AG04449 (cell line): ENCODE measurements at regions not wholly inside any gene's neighbourhood (a gene's known extent, or its start where the extent isn't known, plus 50 kb on each side); places are given as distances from the start of the nearest gene placed in this dataset.
"Not testable (repeated sequence)": the region's sequence is repeated elsewhere in the genome, so short reads cannot be mapped to it uniquely, and the experiment has no call there.

Source experiments
- CTCF ChIA-PET: fragments of 350-600 bp; formaldehyde crosslinking; extraction: SDS; loops from one replicate; lab custom pipeline; 2021; ENCODE audit warnings: antibody characterized with exemption; lab: Yijun Ruan, JAX
- POLR2A ChIA-PET: fragments of 400-600, 350-600 bp; formaldehyde crosslinking; extraction: SDS; loops from one replicate; lab custom pipeline; 2020; ENCODE audit warnings: antibody characterized with exemption, inconsistent platforms; lab: Yijun Ruan, JAX
- DNase-seq: peaks from one replicate; pipeline ENCODE4 v3.0.0-alpha.2; 2010; ENCODE audit warnings: low read depth, low spot score
- H3K4me3 ChIP-seq: 2 replicates; pipeline ENCODE4 v1.5.1; 2011; ENCODE audit warnings: low read depth, mild to moderate bottlenecking, control low read depth, low read length
- TF ChIP-seq, protein P1 (sequence below): IDR thresholded peaks from one replicate; pipeline ENCODE4 v1.5.1; 2011; ENCODE audit warnings: mild to moderate bottlenecking, moderate library complexity, low read length, control low read depth, inconsistent platforms; ENCODE audit not compliant: insufficient read depth; ENCODE audit errors: missing control alignments

DNA sequence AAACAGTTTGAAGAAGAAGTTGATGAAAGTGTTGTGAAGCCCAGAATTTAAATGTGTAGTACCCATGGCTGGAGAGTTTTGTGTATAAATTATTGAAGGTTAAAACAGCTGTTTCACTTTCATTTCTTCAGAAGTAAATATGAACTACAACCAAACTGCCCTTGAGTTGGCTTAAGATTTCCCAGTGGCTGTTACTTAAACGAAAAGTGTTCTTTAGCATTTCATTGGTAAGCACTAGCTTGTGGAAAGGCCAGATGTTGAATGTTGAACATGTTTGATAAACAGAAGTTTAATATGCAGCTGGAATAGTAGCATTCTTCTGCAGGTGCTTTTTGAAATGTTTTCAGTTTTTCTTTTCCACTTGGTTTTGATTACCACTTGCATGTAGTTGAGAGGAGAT lies 83.2 kb upstream of the TNRC6B start:
- POLR2A ChIA-PET = no interaction called here
- H3K4me3 ChIP-seq = no peak overlapping the region
- CTCF ChIA-PET = no interaction called here
- no peak for DNase-seq
- TF ChIP-seq, protein P1, sequence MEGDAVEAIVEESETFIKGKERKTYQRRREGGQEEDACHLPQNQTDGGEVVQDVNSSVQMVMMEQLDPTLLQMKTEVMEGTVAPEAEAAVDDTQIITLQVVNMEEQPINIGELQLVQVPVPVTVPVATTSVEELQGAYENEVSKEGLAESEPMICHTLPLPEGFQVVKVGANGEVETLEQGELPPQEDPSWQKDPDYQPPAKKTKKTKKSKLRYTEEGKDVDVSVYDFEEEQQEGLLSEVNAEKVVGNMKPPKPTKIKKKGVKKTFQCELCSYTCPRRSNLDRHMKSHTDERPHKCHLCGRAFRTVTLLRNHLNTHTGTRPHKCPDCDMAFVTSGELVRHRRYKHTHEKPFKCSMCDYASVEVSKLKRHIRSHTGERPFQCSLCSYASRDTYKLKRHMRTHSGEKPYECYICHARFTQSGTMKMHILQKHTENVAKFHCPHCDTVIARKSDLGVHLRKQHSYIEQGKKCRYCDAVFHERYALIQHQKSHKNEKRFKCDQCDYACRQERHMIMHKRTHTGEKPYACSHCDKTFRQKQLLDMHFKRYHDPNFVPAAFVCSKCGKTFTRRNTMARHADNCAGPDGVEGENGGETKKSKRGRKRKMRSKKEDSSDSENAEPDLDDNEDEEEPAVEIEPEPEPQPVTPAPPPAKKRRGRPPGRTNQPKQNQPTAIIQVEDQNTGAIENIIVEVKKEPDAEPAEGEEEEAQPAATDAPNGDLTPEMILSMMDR = no peak

- POLR2A ChIA-PET, H3K4me3 ChIP-seq, CTCF ChIA-PET, DNase-seq: not testable (repeated sequence)
Observed at GRCh38 chr22:40099887-40100286, 77.8 kb upstream of the TNRC6B start.

GRCh38 chr22:40105755-40106154 lies 72.0 kb upstream of the TNRC6B start:
- CTCF ChIA-PET = no interaction called here
- POLR2A ChIA-PET = no interaction called here
- DNase-seq = no peak
- H3K4me3 ChIP-seq = no peak overlapping the region
- TF ChIP-seq, protein P1 = no peak

- DNase-seq = no peak
- TF ChIP-seq, protein P1 = no peak
- ChIA-PET POLR2A (interaction anchor here (0.8 kb wide), 1 partner anchor 70 kb away, joined by 4 read pairs; the partner anchor contains the start of gene TNRC6B), CTCF (interaction anchor here (1.6 kb wide), 1 partner anchor 242 kb away, joined by 5 read pairs; no protein-coding TSS in a partner anchor)
- no peak overlapping the region for H3K4me3 ChIP-seq
Observed at GRCh38 chr22:40107244-40107643, 70.5 kb upstream of the TNRC6B start.

DNA sequence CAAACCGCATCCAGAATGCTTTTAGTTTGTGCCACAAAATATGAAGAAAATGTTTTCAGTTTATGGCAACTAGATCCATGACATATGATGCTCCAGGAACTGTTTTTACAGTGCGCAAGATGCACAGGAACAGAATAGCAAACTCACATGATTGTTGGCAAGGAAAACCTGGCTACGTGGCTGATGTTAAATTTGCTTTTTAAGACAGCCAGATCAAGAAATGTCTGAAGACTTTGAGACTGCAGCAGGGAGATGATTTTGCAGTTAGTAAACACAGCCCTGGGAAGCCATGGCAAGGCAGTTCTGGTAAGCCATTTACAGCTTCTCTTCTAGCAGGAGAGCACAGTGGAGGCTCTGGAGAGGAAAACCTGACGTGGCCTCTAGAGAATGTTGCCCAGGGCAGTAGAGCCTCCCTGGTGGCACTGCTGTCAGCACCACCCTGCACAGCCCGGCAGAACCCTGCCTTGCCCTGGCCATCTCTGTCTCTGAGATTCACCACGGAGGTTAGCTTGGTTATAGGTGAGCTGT lies 69.8 kb upstream of the TNRC6B start:
- no peak overlapping the region for H3K4me3 ChIP-seq
- no peak for DNase-seq
- CTCF ChIA-PET = interaction anchor here (1.6 kb wide), 1 partner anchor 241 kb away, joined by 5 read pairs; no protein-coding TSS in a partner anchor
- POLR2A ChIA-PET = no interaction called here
- TF ChIP-seq, protein P1 = no peak

GRCh38 chr22:40108396-40108795 lies 69.3 kb upstream of the TNRC6B start:
- H3K4me3 ChIP-seq = no peak overlapping the region
- DNase-seq = no peak
- TF ChIP-seq, protein P1 = no peak
- ChIA-PET CTCF (interaction anchor here (1.6 kb wide), 1 partner anchor 240 kb away, joined by 5 read pairs; no protein-coding TSS in a partner anchor), POLR2A (no interaction called here)

- POLR2A ChIA-PET, DNase-seq, H3K4me3 ChIP-seq: not testable (repeated sequence)
- CTCF ChIA-PET = interaction anchor here (1.6 kb wide), 1 partner anchor 240 kb away, joined by 5 read pairs; no protein-coding TSS in a partner anchor
Observed at GRCh38 chr22:40108926-40109325, 68.8 kb upstream of the TNRC6B start.
